ENCODE measurements at regions not wholly inside any gene's neighbourhood (a gene's known extent, or its start where the extent isn't known, plus 50 kb on each side); places are given as distances from the start of the nearest gene placed in this dataset.

GRCh38 chr2:235135990-235136561 is 184.3 kb downstream of the SH3BP4 start:
- Histone ChIP-seq H3K79me1 (ENCODE audit: low read depth, low read length) (no peaks in the 10 kb centered on the region), H2BK12ac (ENCODE audit: low read depth, low read length) (no peak overlapping the region), H3K9ac (replicated peaks in 1 of 4; ENCODE audit: extremely low read depth in 1 of 4, low read depth in 3 of 4, low read length in 3 of 4) (no peak overlapping the region), H3K23me2 (ENCODE audit: low read depth, low read length) (no peaks in the 10 kb centered on the region), H3K4me3 (ENCODE audit: extremely low read depth in 1 of 4, insufficient read depth in 2 of 4, low read depth in 3 of 4, low read length in 4 of 4) (no peak overlapping the region), H2AK5ac (ENCODE audit: low read depth, low read length) (no peak overlapping the region), H3K36me3 (ENCODE audit: control insufficient read depth in 2 of 4, insufficient read depth in 4 of 4, low read length in 3 of 4) (no peaks in the 10 kb centered on the region), H3K14ac (ENCODE audit: insufficient read length) (no peak overlapping the region), H3K4me1 (replicated peaks in 1 of 4; ENCODE audit: control insufficient read depth in 3 of 4, insufficient read depth in 4 of 4, low read length in 3 of 4) (no peaks in the 10 kb centered on the region; a peak in 2 of 7 replicates), H4K8ac (ENCODE audit: extremely low read depth, insufficient read depth, low read length) (no peak overlapping the region), H2BK120ac (replicated peaks; ENCODE audit: low read depth, low read length) (no peak overlapping the region), H3K9me3 (ENCODE audit: insufficient read depth in 2 of 2, low read depth in 1 of 2, low read length in 1 of 2) (no peaks in the 10 kb centered on the region), H2BK20ac (ENCODE audit: low read length) (no peak overlapping the region), H3K4me2 (ENCODE audit: insufficient read depth in 1 of 2, low read depth in 2 of 2, low read length in 2 of 2) (no peak overlapping the region), H3K18ac (ENCODE audit: extremely low read depth, low read length) (no peak overlapping the region), H2BK15ac (ENCODE audit: low read length) (no peak overlapping the region), H4K91ac (replicated peaks; ENCODE audit: insufficient read length, low read length) (no peak overlapping the region), H3K56ac (replicated peaks; ENCODE audit: insufficient read length, low read depth, low read length) (no peak overlapping the region), H3K79me2 (ENCODE audit: control insufficient read depth in 1 of 2, insufficient read depth in 2 of 2, low read length in 2 of 2) (no peaks in the 10 kb centered on the region), H3K23ac (ENCODE audit: insufficient read length) (no peak overlapping the region), H3K27ac (ENCODE audit: low read depth, low read length) (no peak overlapping the region), H2AFZ (ENCODE audit: low read length) (no peak overlapping the region), H4K20me1 (replicated peaks in 1 of 2; ENCODE audit: control insufficient read depth in 1 of 2, insufficient read depth in 2 of 2, low read length in 2 of 2) (no peaks in the 10 kb centered on the region), H4K5ac (ENCODE audit: insufficient read length, low read depth, low read length) (no peak overlapping the region), H3K27me3 (replicated peaks in 1 of 4; ENCODE audit: control insufficient read depth in 3 of 4, extremely low read depth in 1 of 4, insufficient read depth in 3 of 4, low read length in 3 of 4) (peaks cover 0 to 11% (median 8%) of the 10 kb centered on the region in 4 experiments; a peak in 6 of 7 replicates), H2BK5ac (ENCODE audit: low read depth, low read length) (no peak overlapping the region), H3K4ac (replicated peaks; ENCODE audit: insufficient read length, low read depth, low read length) (no peak overlapping the region)
- DNase-seq (ENCODE audit: low read depth in 1 of 2, low spot score in 2 of 2) (peak; percentile 34 to 85), FAIRE-seq (peak; percentile 66)
- CTCF ChIA-PET (ENCODE audit: partially characterized antibody): interaction anchor here (0.5 to 4.3 kb wide), 20 partner anchors 15 to 610 kb away, joined by 3 to 46 read pairs (median 3); no protein-coding TSS in a partner anchor
- 61% methylated on average over 19 of the region's 19 CpGs; no CpG with 5 or more reads in 1 of the 2 experiments for WGBS, 2 experiments (ENCODE audit: extremely low coverage in 1 of 2, insufficient coverage in 1 of 2, insufficient read length in 1 of 2, insufficient replicate concordance in 2 of 2, low coverage in 1 of 2, low lambda C conversion rate in 2 of 2, missing lambda C conversion rate in 1 of 2)
- POLR2A ChIA-PET (ENCODE audit: partially characterized antibody): no interaction called here
- TF ChIP-seq KDM1A (IDR thresholded peaks at IDR 0.05; ENCODE audit: borderline replicate concordance, low read length): no peak
- peak in 1 of 2 experiments; percentile 74; a peak in 1 of 4 replicates for TF ChIP-seq HDAC2 (IDR thresholded peaks at IDR 0.05; ENCODE audit: borderline replicate concordance in 1 of 2, low read depth in 2 of 2, low read length in 2 of 2)
- TF ChIP-seq GTF2F1 (IDR thresholded peaks at IDR 0.05; ENCODE audit: borderline replicate concordance, low read depth, low read length): no peak
- no peak for TF ChIP-seq GABPA (IDR thresholded peaks at IDR 0.05; ENCODE audit: borderline replicate concordance, insufficient read depth, low read length)
- TF ChIP-seq CREB1 (IDR thresholded peaks at IDR 0.05): peak; percentile 30; the same call in 1 of the 2 replicates
- TF ChIP-seq MAFK (IDR thresholded peaks at IDR 0.05; ENCODE audit: low read depth, low read length): no peak
- TF ChIP-seq ASH2L (IDR thresholded peaks at IDR 0.05; ENCODE audit: low read length): no peak
- no peak for TF ChIP-seq EP300 (IDR thresholded peaks at IDR 0.05; ENCODE audit: borderline replicate concordance in 1 of 2, low read depth in 2 of 2, low read length in 2 of 2)
- peak; percentile 62; the same call in 1 of the 2 replicates for TF ChIP-seq YY1 (IDR thresholded peaks at IDR 0.05; ENCODE audit: low read depth, low read length)
- TF ChIP-seq E2F6 (IDR thresholded peaks at IDR 0.05): no peak
- TF ChIP-seq MAX (IDR thresholded peaks at IDR 0.05): peak; percentile 40; the same call in 1 of the 2 replicates
- peak; percentile 86 to 88 for TF ChIP-seq RAD21 (IDR thresholded peaks at IDR 0.05 in 1 of 2, conservative IDR thresholded peaks at IDR 0.05 in 1 of 2; ENCODE audit: low read depth in 2 of 2, low read length in 2 of 2)
